Progenitor cell of endocrine pancreas (in vitro differentiated cells): ENCODE measurements at regions not wholly inside any gene's neighbourhood (a gene's known extent, or its start where the extent isn't known, plus 50 kb on each side); places are given as distances from the start of the nearest gene placed in this dataset.
"Not testable (repeated sequence)": the region's sequence is repeated elsewhere in the genome, so short reads cannot be mapped to it uniquely, and the experiment has no call there.

Source experiments
- DNase-seq: peaks from one replicate; pipeline ENCODE4 v3.0.0; 2021; ENCODE audit warnings: low spot score; ENCODE audit not compliant: unreplicated experiment
- H3K27ac Mint-ChIP-seq: 2 replicates; pipeline ENCODE4 v1.8.0; 2021; ENCODE audit warnings: mild to moderate bottlenecking, moderate library complexity, mixed read lengths
- H3K27me3 Mint-ChIP-seq: 2 replicates; pipeline ENCODE4 v1.8.0; 2021; ENCODE audit warnings: mixed read lengths
- H3K36me3 Mint-ChIP-seq: 2 replicates; pipeline ENCODE4 v1.8.0; 2022; ENCODE audit warnings: mixed read lengths; ENCODE audit not compliant: insufficient read depth
- H3K4me1 Mint-ChIP-seq: 2 replicates; pipeline ENCODE4 v1.8.0; 2021; ENCODE audit warnings: low read depth, mixed read lengths
- H3K4me3 Mint-ChIP-seq: 2 replicates; pipeline ENCODE4 v1.8.0; 2021; ENCODE audit warnings: low read depth, mild to moderate bottlenecking, moderate library complexity, mixed read lengths
- H3K9me3 Mint-ChIP-seq: 2 replicates; pipeline ENCODE4 v1.8.0; 2021; ENCODE audit warnings: low read depth, mixed read lengths
- TF ChIP-seq, protein P1 (sequence below): fragments of 200-600 bp; sonication (generic); IDR thresholded peaks from one replicate; pipeline ENCODE4 v1.5.0; 2021; ENCODE audit warnings: antibody characterized with exemption, mild to moderate bottlenecking; ENCODE audit not compliant: unreplicated experiment

DNA sequence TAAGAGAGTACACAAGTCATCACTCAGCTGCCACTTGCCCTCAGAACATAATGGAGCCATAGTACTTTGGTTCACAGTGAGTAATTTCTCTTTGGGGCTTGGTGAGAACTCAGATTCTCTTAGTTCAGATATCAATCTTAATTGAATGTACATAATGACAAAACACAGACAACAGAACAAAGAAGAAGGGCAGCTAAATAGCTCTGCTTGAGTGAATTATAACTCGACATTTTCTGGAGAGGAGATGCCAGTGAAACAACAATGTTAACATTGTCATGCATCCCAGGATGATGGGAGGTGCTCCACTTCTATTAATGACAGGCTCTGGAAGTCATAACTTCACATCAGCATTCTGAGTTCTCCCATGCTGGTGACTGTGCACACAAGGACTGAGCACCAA, 508.1 kb downstream of the TMEM135 start:
- TF ChIP-seq, protein P1, sequence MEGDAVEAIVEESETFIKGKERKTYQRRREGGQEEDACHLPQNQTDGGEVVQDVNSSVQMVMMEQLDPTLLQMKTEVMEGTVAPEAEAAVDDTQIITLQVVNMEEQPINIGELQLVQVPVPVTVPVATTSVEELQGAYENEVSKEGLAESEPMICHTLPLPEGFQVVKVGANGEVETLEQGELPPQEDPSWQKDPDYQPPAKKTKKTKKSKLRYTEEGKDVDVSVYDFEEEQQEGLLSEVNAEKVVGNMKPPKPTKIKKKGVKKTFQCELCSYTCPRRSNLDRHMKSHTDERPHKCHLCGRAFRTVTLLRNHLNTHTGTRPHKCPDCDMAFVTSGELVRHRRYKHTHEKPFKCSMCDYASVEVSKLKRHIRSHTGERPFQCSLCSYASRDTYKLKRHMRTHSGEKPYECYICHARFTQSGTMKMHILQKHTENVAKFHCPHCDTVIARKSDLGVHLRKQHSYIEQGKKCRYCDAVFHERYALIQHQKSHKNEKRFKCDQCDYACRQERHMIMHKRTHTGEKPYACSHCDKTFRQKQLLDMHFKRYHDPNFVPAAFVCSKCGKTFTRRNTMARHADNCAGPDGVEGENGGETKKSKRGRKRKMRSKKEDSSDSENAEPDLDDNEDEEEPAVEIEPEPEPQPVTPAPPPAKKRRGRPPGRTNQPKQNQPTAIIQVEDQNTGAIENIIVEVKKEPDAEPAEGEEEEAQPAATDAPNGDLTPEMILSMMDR = no peak
- H3K9me3 Mint-ChIP-seq = peaks cover 46% of the 10 kb centered on the region
- no peak overlapping the region for H3K27ac Mint-ChIP-seq
- H3K4me1 Mint-ChIP-seq = no peaks in the 10 kb centered on the region
- no peaks in the 10 kb centered on the region for H3K27me3 Mint-ChIP-seq
- H3K36me3 Mint-ChIP-seq = peaks cover 1% of the 10 kb centered on the region
- no peak for DNase-seq
- H3K4me3 Mint-ChIP-seq = no peak overlapping the region

DNA sequence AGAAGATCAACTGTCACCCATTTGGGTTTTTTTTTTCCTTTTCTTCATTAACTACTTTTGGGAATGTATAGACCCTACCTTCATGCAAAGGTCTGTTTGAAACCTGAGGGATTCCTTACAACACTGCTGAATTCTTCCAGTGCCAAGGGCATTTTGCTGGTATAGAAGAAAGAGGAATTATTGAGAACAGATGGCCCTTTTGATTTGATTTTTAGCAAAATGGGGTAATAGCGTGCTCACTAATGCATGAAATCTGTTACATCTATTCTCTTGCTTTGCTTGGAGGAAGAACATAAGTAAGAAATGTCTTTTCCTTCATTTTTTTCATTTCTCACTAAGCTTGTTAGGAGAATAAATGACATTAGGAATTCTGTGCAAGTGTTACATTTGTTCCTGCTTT, 501.9 kb downstream of the TMEM135 start:
- no peak overlapping the region for H3K27ac Mint-ChIP-seq
- peaks cover 1% of the 10 kb centered on the region for H3K36me3 Mint-ChIP-seq
- H3K27me3 Mint-ChIP-seq = no peaks in the 10 kb centered on the region
- H3K9me3 Mint-ChIP-seq = peaks cover 22% of the 10 kb centered on the region
- TF ChIP-seq, protein P1 = no peak
- DNase-seq = no peak
- no peaks in the 10 kb centered on the region for H3K4me1 Mint-ChIP-seq
- H3K4me3 Mint-ChIP-seq = no peak overlapping the region

DNA sequence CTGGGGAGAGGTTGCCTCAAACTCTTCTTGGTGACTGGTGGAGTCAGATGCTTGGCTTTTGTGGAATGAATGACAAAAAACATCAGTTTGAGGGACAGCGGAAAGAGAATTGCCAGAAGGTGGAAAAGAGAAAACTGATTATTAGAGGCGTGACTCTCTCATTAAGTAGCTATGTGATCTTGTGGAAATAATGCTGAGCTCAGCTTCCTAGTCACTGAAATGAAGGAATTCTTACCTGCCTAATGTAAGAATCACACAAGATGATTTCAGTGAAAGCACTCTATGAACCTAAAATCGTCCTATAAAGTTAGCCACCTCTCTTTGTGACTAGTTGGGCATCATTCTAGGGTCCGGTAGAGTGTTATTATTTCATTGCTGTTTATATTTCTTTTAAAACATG, 498.8 kb downstream of the TMEM135 start:
- H3K4me1 Mint-ChIP-seq = peaks cover 2% of the 10 kb centered on the region
- DNase-seq = no peak
- no peaks in the 10 kb centered on the region for H3K9me3 Mint-ChIP-seq
- TF ChIP-seq, protein P1 = no peak
- no peaks in the 10 kb centered on the region for H3K27me3 Mint-ChIP-seq
- no peaks in the 10 kb centered on the region for H3K36me3 Mint-ChIP-seq
- no peak overlapping the region for H3K27ac Mint-ChIP-seq
- H3K4me3 Mint-ChIP-seq = no peak overlapping the region

DNA sequence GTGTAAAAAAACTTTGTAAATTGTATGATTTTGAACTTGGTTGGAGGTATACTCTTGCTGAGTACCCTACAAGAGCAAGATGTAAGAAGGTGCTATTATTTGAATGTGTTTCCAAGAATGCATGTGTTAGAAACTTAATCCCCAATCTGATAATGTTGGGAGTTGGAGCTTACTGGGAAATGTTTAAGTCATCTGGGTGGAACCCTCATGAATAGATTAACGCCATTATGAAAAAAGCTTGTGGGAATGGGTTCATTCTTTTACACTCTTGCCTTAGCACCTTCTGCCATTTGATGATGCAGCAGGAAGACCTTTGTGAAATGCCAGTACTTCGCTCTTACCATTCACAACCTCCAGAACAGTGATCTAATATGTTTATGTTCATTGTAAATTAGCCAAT, 498.3 kb downstream of the TMEM135 start:
- DNase-seq = no peak
- TF ChIP-seq, protein P1 = no peak
- Mint-ChIP-seq H3K27ac (no peak overlapping the region), H3K27me3 (no peaks in the 10 kb centered on the region), H3K4me3 (no peak overlapping the region), H3K9me3 (no peaks in the 10 kb centered on the region), H3K36me3 (no peaks in the 10 kb centered on the region), H3K4me1 (peaks cover 2% of the 10 kb centered on the region)

DNA sequence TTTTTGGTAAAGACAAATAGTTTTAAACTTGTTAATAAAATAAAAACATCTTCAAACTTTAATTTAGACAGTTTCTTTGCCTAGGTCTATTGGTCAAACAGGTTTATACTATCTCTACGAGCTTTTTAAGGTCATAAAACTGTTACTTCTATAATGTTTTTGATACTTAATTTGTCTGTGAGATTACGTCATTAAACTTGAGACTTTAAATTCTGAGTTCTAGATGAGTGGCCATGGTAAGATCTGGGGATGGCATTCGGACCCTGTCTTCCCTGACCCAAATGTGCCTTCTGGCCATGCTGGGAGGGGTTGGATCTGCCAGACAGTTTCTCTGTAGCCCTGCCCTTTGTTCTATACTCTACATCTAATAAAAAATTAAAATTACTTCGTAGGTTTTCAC, 497.8 kb downstream of the TMEM135 start:
- H3K27ac Mint-ChIP-seq = no peak overlapping the region
- no peak overlapping the region for H3K4me3 Mint-ChIP-seq
- no peaks in the 10 kb centered on the region for H3K27me3 Mint-ChIP-seq
- H3K9me3 Mint-ChIP-seq = no peaks in the 10 kb centered on the region
- H3K36me3 Mint-ChIP-seq = no peaks in the 10 kb centered on the region
- DNase-seq = no peak
- TF ChIP-seq, protein P1 = no peak
- H3K4me1 Mint-ChIP-seq = peaks cover 2% of the 10 kb centered on the region

DNA sequence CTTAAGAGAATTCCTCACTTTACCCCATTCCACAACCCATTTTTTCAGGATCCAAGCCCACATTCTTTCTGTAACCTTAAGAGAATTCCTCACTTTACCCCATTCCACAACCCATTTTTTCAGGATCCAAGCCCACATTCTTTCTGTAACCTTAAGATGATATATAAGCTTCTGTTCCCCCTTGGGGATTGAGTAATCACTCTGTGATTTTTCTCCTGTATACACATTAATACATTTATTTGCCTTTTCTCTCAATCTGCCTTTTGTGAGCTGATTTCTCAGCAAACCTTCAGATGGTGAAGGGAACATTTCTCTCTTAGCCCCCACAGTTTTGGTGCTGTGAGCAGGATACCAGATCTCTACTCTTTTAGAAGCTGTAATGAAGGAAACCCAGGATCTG, 494.1 kb downstream of the TMEM135 start:
- not testable (repeated sequence) for H3K4me1 Mint-ChIP-seq, H3K27me3 Mint-ChIP-seq, DNase-seq, H3K9me3 Mint-ChIP-seq, H3K4me3 Mint-ChIP-seq, H3K27ac Mint-ChIP-seq, H3K36me3 Mint-ChIP-seq
